ENCODE measurements at regions not wholly inside any gene's neighbourhood (a gene's known extent, or its start where the extent isn't known, plus 50 kb on each side); places are given as distances from the start of the nearest gene placed in this dataset.
"Not testable (repeated sequence)": the region's sequence is repeated elsewhere in the genome, so short reads cannot be mapped to it uniquely, and the experiment has no call there.

- DNase-seq: no peak
Measured at GRCh38 chr1:196160066-196160795, 448.0 kb downstream of the KCNT2 start.

- no peak for DNase-seq
Measured at GRCh38 chr1:196155586-196155985, 452.7 kb downstream of the KCNT2 start.

GRCh38 chr1:196152975-196153374, 455.3 kb downstream of the KCNT2 start:
- no peak for DNase-seq

- DNase-seq: no peak
Measured at GRCh38 chr1:196152086-196152485, 456.2 kb downstream of the KCNT2 start.

GRCh38 chr1:196148367-196148970, 459.8 kb downstream of the KCNT2 start:
- no peak for DNase-seq

GRCh38 chr1:196147530-196147929, 460.7 kb downstream of the KCNT2 start:
- no peak for DNase-seq

- DNase-seq: not testable (repeated sequence)
Measured at GRCh38 chr1:196145151-196145550, 463.1 kb downstream of the KCNT2 start.

GRCh38 chr1:196144588-196144987, 463.7 kb downstream of the KCNT2 start:
- no peak for DNase-seq

GRCh38 chr1:196143602-196144342, 464.5 kb downstream of the KCNT2 start:
- DNase-seq: no peak

- DNase-seq: no peak
Measured at GRCh38 chr1:196142111-196142640, 466.1 kb downstream of the KCNT2 start.

GRCh38 chr1:196136396-196136795, 471.8 kb downstream of the KCNT2 start:
- DNase-seq: no peak

- no peak for DNase-seq
Measured at GRCh38 chr1:196131691-196132090, 476.5 kb downstream of the KCNT2 start.

GRCh38 chr1:196128835-196129234, 479.4 kb downstream of the KCNT2 start:
- DNase-seq: no peak

- no peak for DNase-seq
Measured at GRCh38 chr1:196121181-196121580, 487.1 kb downstream of the KCNT2 start.

GRCh38 chr1:196115646-196116045, 492.6 kb downstream of the KCNT2 start:
- peak in 13 of 56 donors; percentile 1 to 73 (median 7) for DNase-seq

- no peak for DNase-seq
Measured at GRCh38 chr1:196114193-196114592, 494.0 kb downstream of the KCNT2 start.

- not testable (repeated sequence) for DNase-seq
Measured at GRCh38 chr1:196108990-196109389, 499.2 kb downstream of the KCNT2 start.

GRCh38 chr1:196105901-196106300, 502.3 kb downstream of the KCNT2 start:
- DNase-seq: no peak

- no peak for DNase-seq
Measured at GRCh38 chr1:196102826-196103225, 505.4 kb downstream of the KCNT2 start.

- no peak for DNase-seq
Measured at GRCh38 chr1:196098000-196098399, 510.2 kb downstream of the KCNT2 start.

- no peak for DNase-seq
Measured at GRCh38 chr1:196094821-196095220, 513.4 kb downstream of the KCNT2 start.
